Mesenchymal stem cell (in vitro differentiated cells and primary cell): ENCODE measurements at regions not wholly inside any gene's neighbourhood (a gene's known extent, or its start where the extent isn't known, plus 50 kb on each side); places are given as distances from the start of the nearest gene placed in this dataset.

Experiments
- DNase-seq: peaks from one replicate; pipeline ENCODE4 v3.0.0-alpha.2; 2013
- H2AFZ ChIP-seq: one replicate; pipeline ENCODE4 v1.6.1; 2013; ENCODE audit warnings: low read depth, mild to moderate bottlenecking, control low read depth, inconsistent platforms, low read length, moderate library complexity
- H2AK5ac ChIP-seq: 2 replicates; pipeline ENCODE4 v1.6.1; 2013; ENCODE audit warnings: low read length, moderate library complexity, mild to moderate bottlenecking, inconsistent platforms; ENCODE audit not compliant: severe bottlenecking
- H2BK120ac ChIP-seq: one replicate; pipeline ENCODE4 v1.6.1; 2013; ENCODE audit warnings: low read depth, mild to moderate bottlenecking, inconsistent platforms, low read length, moderate library complexity
- H2BK12ac ChIP-seq, 2 experiments: one replicate each; pipeline ENCODE4 v1.6.1; 2013; ENCODE audit warnings: inconsistent platforms in 2 of 2, low read length in 2 of 2, mild to moderate bottlenecking in 2 of 2, moderate library complexity in 2 of 2, control low read depth in 1 of 2
- H2BK15ac ChIP-seq: one replicate; pipeline ENCODE4 v1.6.1; 2013; ENCODE audit warnings: mild to moderate bottlenecking, low read depth, inconsistent platforms; ENCODE audit not compliant: poor library complexity, severe bottlenecking
- H2BK5ac ChIP-seq: 2 replicates; pipeline ENCODE4 v1.6.1; 2013; ENCODE audit warnings: low read depth, mild to moderate bottlenecking, low read length, control low read depth, inconsistent platforms; ENCODE audit not compliant: poor library complexity, severe bottlenecking
- H3K14ac ChIP-seq, 2 experiments: one replicate each; pipeline ENCODE4 v1.6.1; 2013; ENCODE audit warnings: inconsistent platforms in 2 of 2, low read length in 2 of 2, control low read depth in 1 of 2, mild to moderate bottlenecking in 1 of 2, moderate library complexity in 1 of 2
- H3K18ac ChIP-seq, 2 experiments: one replicate each; pipeline ENCODE4 v1.6.1; 2013; ENCODE audit warnings: inconsistent platforms in 2 of 2, low read length in 2 of 2, control low read depth in 1 of 2, low read depth in 1 of 2, mild to moderate bottlenecking in 1 of 2
- H3K23ac ChIP-seq, 2 experiments: one replicate each; pipeline ENCODE4 v1.6.1; 2013; ENCODE audit warnings: inconsistent platforms in 2 of 2, low read length in 2 of 2, mild to moderate bottlenecking in 2 of 2, moderate library complexity in 2 of 2, control low read depth in 1 of 2
- H3K27ac ChIP-seq: 2 replicates; pipeline ENCODE4 v1.5.1; 2013; ENCODE audit warnings: mild to moderate bottlenecking, moderate library complexity, low read length, control low read depth, inconsistent platforms; ENCODE audit not compliant: poor library complexity, severe bottlenecking
- H3K27me3 ChIP-seq, 2 experiments: 2 replicates each; pipeline versions ENCODE4 v1.6.1 to v1.7.0; 2013; ENCODE audit warnings: low read length in 2 of 2, mild to moderate bottlenecking in 2 of 2, moderate library complexity in 2 of 2, control low read depth in 1 of 2, inconsistent platforms in 1 of 2; ENCODE audit not compliant: control insufficient read depth in 1 of 2, insufficient read depth in 1 of 2
- H3K36me3 ChIP-seq, 2 experiments: 2 replicates each; pipeline versions ENCODE4 v1.6.1 to v1.7.0; 2013; ENCODE audit warnings: low read length in 2 of 2, control low read depth in 1 of 2, inconsistent platforms in 1 of 2, low read depth in 1 of 2, mild to moderate bottlenecking in 1 of 2; ENCODE audit not compliant: insufficient read depth in 2 of 2, control insufficient read depth in 1 of 2
- H3K4ac ChIP-seq, 2 experiments: one replicate each; pipeline ENCODE4 v1.6.1; 2013; ENCODE audit warnings: inconsistent platforms in 2 of 2, low read length in 2 of 2, mild to moderate bottlenecking in 2 of 2, moderate library complexity in 2 of 2, control low read depth in 1 of 2, low read depth in 1 of 2
- H3K4me1 ChIP-seq: 2 replicates; pipeline ENCODE4 v1.6.1; 2013; ENCODE audit warnings: low read depth, low read length, control low read depth; ENCODE audit not compliant: control insufficient read depth, insufficient read depth
- H3K4me2 ChIP-seq: 2 replicates; pipeline ENCODE4 v1.6.1; 2013; ENCODE audit warnings: low read length, mild to moderate bottlenecking, inconsistent platforms; ENCODE audit not compliant: poor library complexity, severe bottlenecking
- H3K4me3 ChIP-seq, 2 experiments: 2 replicates each; pipeline versions ENCODE4 v1.5.1 to v1.7.0; 2013; ENCODE audit warnings: low read length in 2 of 2, mild to moderate bottlenecking in 2 of 2, control low read depth in 1 of 2, low read depth in 1 of 2; ENCODE audit not compliant: insufficient read depth in 1 of 2
- H3K79me1 ChIP-seq: replicated peaks from 2 replicates; pipeline ENCODE4 v1.6.1; 2013; ENCODE audit warnings: mild to moderate bottlenecking, control low read depth, low read length, inconsistent platforms; ENCODE audit not compliant: poor library complexity, severe bottlenecking
- H3K9ac ChIP-seq: 2 replicates; pipeline ENCODE4 v1.7.0; 2013; ENCODE audit warnings: mild to moderate bottlenecking, low read length, moderate library complexity
- H3K9me3 ChIP-seq: 2 replicates; pipeline ENCODE4 v1.7.0; 2013; ENCODE audit warnings: mild to moderate bottlenecking, low read length; ENCODE audit not compliant: control insufficient read depth
- H4K8ac ChIP-seq: one replicate; pipeline ENCODE4 v1.6.1; 2013; ENCODE audit warnings: inconsistent platforms, mild to moderate bottlenecking, low read length, moderate library complexity
- H4K91ac ChIP-seq: one replicate; pipeline ENCODE4 v1.6.1; 2013; ENCODE audit warnings: mild to moderate bottlenecking, low read length, inconsistent platforms
- WGBS: methylation state at CpG from one replicate; pipeline ENCODE4 v1.1.7; 2013; ENCODE audit warnings: mixed read lengths; 5-methylcytosine and 5-hydroxymethylcytosine counted together

DNA sequence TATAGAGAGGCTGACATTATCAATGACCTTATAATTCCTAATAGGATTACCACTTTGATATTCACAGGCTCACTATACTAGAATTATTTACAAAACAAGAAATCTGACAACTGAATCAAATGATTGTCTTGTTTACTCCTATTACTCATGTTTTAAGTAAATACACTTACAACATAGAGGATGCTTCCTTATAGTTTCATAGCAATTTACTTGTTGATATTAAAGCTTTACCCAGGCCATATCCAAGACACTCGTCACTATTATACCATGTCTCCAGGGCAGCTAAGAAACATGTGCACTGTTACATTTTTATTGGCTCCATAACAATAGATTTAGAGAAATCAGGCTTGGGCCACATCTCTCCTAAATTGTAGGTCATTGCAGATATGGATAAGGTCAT is 276.9 kb downstream of the HGF start:
- no CpG with 5 or more reads among the region's 1 CpG for WGBS

DNA sequence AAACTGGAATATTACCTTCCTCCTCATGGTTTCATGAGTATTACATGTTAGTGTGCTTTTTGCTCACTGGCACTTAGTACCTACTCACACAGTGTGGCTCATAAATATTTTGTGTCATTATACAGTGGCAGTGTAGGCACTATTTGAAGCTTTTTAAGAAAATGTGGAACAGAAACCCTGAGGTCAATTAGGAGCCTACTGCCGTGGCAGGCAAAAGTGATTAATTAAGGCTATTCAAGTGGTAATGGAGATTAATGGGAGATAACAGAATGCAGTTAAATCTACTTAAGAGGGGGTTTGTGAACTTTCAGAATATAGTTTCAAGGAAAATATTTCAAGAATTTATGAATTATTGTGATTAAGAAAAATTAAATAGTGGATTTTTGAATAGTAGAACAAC is 277.6 kb downstream of the HGF start:
- 50% methylated on average over 1 of the region's 1 CpG for WGBS
- Histone ChIP-seq H3K9me3 (no peaks in the 10 kb centered on the region), H2AK5ac (no peak overlapping the region), H3K23ac (no peak overlapping the region), H3K9ac (no peak overlapping the region), H4K8ac (no peak overlapping the region), H3K27ac (no peak overlapping the region), H3K27me3 (no peaks in the 10 kb centered on the region), H2BK15ac (no peak overlapping the region), H3K4me2 (no peak overlapping the region), H2BK120ac (no peak overlapping the region), H2AFZ (no peak overlapping the region), H2BK12ac (no peak overlapping the region), H3K4me1 (no peaks in the 10 kb centered on the region), H2BK5ac (no peak overlapping the region), H3K36me3 (no peaks in the 10 kb centered on the region), H4K91ac (no peak overlapping the region), H3K79me1 (no peaks in the 10 kb centered on the region), H3K4me3 (no peak overlapping the region), H3K18ac (no peak overlapping the region), H3K4ac (no peak overlapping the region), H3K14ac (no peak overlapping the region)
- no peak for DNase-seq

More for the DNA sequence above, 276.9 kb downstream of the HGF start:
- Histone ChIP-seq H3K4me1 (no peaks in the 10 kb centered on the region), H3K4me2 (no peak overlapping the region), H3K14ac (no peak overlapping the region), H2BK5ac (no peak overlapping the region), H2BK120ac (no peak overlapping the region), H3K79me1 (no peaks in the 10 kb centered on the region), H2BK12ac (no peak overlapping the region), H2AFZ (no peak overlapping the region), H2BK15ac (no peak overlapping the region), H2AK5ac (no peak overlapping the region), H3K4ac (no peak overlapping the region), H3K23ac (no peak overlapping the region), H3K9me3 (no peaks in the 10 kb centered on the region), H3K18ac (no peak overlapping the region), H3K4me3 (no peak overlapping the region), H3K36me3 (no peaks in the 10 kb centered on the region), H3K27ac (no peak overlapping the region), H4K8ac (no peak overlapping the region), H3K27me3 (no peaks in the 10 kb centered on the region), H3K9ac (no peak overlapping the region), H4K91ac (no peak overlapping the region)
- DNase-seq: no peak

DNA sequence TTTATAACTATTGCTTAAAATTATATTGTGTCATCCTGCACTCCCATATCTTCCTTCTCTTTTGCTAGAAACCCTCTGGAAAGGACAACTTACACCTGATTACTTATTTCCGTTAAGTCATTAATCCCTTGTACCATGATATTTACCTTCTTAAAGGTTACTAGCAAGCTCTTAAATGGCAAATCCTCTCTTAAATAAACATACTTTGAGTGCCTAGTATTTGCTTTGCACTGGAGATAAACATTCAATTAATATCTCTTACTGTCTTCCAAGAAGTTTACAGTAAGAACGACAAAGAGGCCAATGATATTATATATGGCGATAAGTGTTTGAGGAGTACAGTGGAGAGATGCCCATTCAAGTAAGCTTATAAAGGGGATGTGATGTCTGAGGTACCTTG is 278.3 kb downstream of the HGF start:
- no peak overlapping the region for H2BK12ac ChIP-seq
- H2BK15ac ChIP-seq: no peak overlapping the region
- no peak overlapping the region for H2AK5ac ChIP-seq
- no peak overlapping the region for H3K4ac ChIP-seq
- H3K23ac ChIP-seq: no peak overlapping the region
- no peak overlapping the region for H3K18ac ChIP-seq
- no peak overlapping the region for H4K8ac ChIP-seq
- H3K4me3 ChIP-seq: no peak overlapping the region
- no peaks in the 10 kb centered on the region for H3K9me3 ChIP-seq
- H2AFZ ChIP-seq: no peak overlapping the region
- no peaks in the 10 kb centered on the region for H3K36me3 ChIP-seq
- 81% methylated on average over 3 of the region's 3 CpGs for WGBS
- H3K79me1 ChIP-seq: no peaks in the 10 kb centered on the region
- H2BK5ac ChIP-seq: no peak overlapping the region
- H3K4me1 ChIP-seq: no peaks in the 10 kb centered on the region
- no peaks in the 10 kb centered on the region for H3K27me3 ChIP-seq
- DNase-seq: no peak
- H3K4me2 ChIP-seq: no peak overlapping the region
- H4K91ac ChIP-seq: no peak overlapping the region
- H3K27ac ChIP-seq: no peak overlapping the region
- H3K9ac ChIP-seq: no peak overlapping the region
- no peak overlapping the region for H2BK120ac ChIP-seq
- H3K14ac ChIP-seq: no peak overlapping the region

DNA sequence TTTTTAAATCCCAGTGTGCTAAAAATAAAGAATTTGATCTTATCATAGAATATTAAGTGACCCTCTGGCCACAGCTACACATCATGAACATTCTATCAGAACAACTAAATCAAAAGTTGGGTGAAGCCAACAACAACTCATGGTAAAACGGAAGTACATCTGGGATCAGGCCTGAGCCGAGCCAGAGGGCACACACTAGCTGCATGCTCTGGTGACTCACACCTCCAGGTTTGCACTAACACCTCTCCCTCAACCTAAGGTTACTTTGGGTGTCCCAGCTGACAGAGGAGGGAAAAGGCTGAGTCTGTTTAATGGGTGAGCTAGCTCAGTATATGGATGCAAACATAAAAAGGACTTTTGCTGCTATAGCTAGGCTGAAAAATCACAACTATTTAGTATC is 281.6 kb downstream of the HGF start:
- Histone ChIP-seq H2BK15ac (no peak overlapping the region), H3K79me1 (no peaks in the 10 kb centered on the region), H3K9ac (no peak overlapping the region), H3K27ac (no peak overlapping the region), H3K4me3 (no peak overlapping the region), H3K23ac (no peak overlapping the region), H3K27me3 (no peaks in the 10 kb centered on the region), H3K4me2 (no peak overlapping the region), H2AFZ (no peak overlapping the region), H2AK5ac (no peak overlapping the region), H3K4me1 (no peaks in the 10 kb centered on the region), H3K4ac (no peak overlapping the region), H3K9me3 (no peaks in the 10 kb centered on the region), H3K36me3 (no peaks in the 10 kb centered on the region), H2BK5ac (no peak overlapping the region), H4K8ac (no peak overlapping the region), H3K18ac (no peak overlapping the region), H3K14ac (no peak overlapping the region), H4K91ac (no peak overlapping the region), H2BK120ac (no peak overlapping the region), H2BK12ac (no peak overlapping the region)
- 93% methylated on average over 2 of the region's 2 CpGs for WGBS
- no peak for DNase-seq
